ENCODE measurements at regions not wholly inside any gene's neighbourhood (a gene's known extent, or its start where the extent isn't known, plus 50 kb on each side); places are given as distances from the start of the nearest gene placed in this dataset.

DNA sequence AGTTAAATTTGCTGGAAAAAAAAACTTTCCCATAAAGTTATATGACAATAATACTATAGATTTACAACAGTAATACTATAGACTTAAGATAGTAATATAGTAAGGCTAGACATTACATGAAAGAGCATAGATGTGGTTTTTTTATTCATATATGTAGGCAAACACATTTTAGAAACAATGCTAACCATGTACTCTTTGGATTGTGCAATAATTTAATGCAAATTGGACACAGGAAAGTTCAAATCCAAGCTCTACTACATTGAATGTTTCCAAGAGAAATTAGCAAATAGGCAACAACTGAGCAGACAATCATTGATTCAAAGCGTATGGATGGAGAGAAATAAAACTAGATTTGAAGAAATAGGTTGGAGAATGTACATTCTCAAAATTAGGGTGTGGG is 469.2 kb downstream of the CNTN3 start:
- H3K27ac ChIP-seq (ENCODE audit: low read depth, low read length) = no peak overlapping the region
- no peaks in the 10 kb centered on the region for H3F3A ChIP-seq (ENCODE audit: control insufficient read depth, insufficient read depth)
- no peaks in the 10 kb centered on the region for H3K9me3 ChIP-seq (ENCODE audit: control insufficient read depth, insufficient read depth, low read length)
- H3K9me2 ChIP-seq (replicated peaks; ENCODE audit: control insufficient read depth, low read length) = no peaks in the 10 kb centered on the region
- H3K36me3 ChIP-seq (ENCODE audit: control insufficient read depth, low read length) = no peaks in the 10 kb centered on the region
- H3K4me3 ChIP-seq (ENCODE audit: low read length) = no peak overlapping the region
- no peak overlapping the region for H3K4me2 ChIP-seq (ENCODE audit: low read length)
- no peaks in the 10 kb centered on the region for H4K20me1 ChIP-seq (ENCODE audit: control insufficient read depth, insufficient read depth, low read depth, low read length)
- H3K79me2 ChIP-seq (ENCODE audit: control insufficient read depth, low read length) = no peaks in the 10 kb centered on the region
- no peaks in the 10 kb centered on the region for H3K4me1 ChIP-seq (ENCODE audit: control insufficient read depth, low read length)
- TF ChIP-seq CTCF (IDR thresholded peaks at IDR 0.05; ENCODE audit: low read depth, low read length, poor library complexity, severe bottlenecking) (no peak), EZH2phosphoT487 (IDR thresholded peaks at IDR 0.05; ENCODE audit: borderline replicate concordance, low read length) (no peak)
- H3K27me3 ChIP-seq (ENCODE audit: control insufficient read depth, low read length) = no peaks in the 10 kb centered on the region

DNA sequence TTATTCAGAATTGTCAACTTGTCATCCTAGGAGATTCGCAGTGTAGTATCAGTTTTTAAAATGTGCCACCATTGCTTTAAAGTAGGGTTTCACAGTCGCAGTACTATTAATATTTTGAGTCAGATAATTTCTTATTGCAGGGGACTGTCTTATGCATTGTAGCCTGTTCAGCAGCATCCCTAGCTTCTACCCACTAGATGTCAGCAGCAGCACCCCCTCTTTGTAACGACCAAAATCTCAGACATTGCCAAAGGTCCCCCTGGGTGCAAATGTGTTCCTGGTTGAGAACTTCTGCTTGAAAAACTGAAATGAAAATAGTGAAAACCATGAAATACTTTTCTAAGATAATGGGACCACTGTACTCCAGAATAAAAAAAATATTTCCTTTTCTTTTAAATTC is 474.8 kb downstream of the CNTN3 start:
- Histone ChIP-seq H3K4me2 (ENCODE audit: low read length) (no peak overlapping the region), H3F3A (ENCODE audit: control insufficient read depth, insufficient read depth) (no peaks in the 10 kb centered on the region), H3K27me3 (ENCODE audit: control insufficient read depth, low read length) (no peaks in the 10 kb centered on the region), H4K20me1 (ENCODE audit: control insufficient read depth, insufficient read depth, low read depth, low read length) (no peaks in the 10 kb centered on the region), H3K9me2 (replicated peaks; ENCODE audit: control insufficient read depth, low read length) (no peaks in the 10 kb centered on the region), H3K79me2 (ENCODE audit: control insufficient read depth, low read length) (no peaks in the 10 kb centered on the region), H3K9me3 (ENCODE audit: control insufficient read depth, insufficient read depth, low read length) (no peaks in the 10 kb centered on the region), H3K36me3 (ENCODE audit: control insufficient read depth, low read length) (no peaks in the 10 kb centered on the region), H3K27ac (ENCODE audit: low read depth, low read length) (no peak overlapping the region), H3K4me1 (ENCODE audit: control insufficient read depth, low read length) (no peaks in the 10 kb centered on the region), H3K4me3 (ENCODE audit: low read length) (no peak overlapping the region)
- TF ChIP-seq EZH2phosphoT487 (IDR thresholded peaks at IDR 0.05; ENCODE audit: borderline replicate concordance, low read length) (no peak), CTCF (IDR thresholded peaks at IDR 0.05; ENCODE audit: low read depth, low read length, poor library complexity, severe bottlenecking) (no peak)

DNA sequence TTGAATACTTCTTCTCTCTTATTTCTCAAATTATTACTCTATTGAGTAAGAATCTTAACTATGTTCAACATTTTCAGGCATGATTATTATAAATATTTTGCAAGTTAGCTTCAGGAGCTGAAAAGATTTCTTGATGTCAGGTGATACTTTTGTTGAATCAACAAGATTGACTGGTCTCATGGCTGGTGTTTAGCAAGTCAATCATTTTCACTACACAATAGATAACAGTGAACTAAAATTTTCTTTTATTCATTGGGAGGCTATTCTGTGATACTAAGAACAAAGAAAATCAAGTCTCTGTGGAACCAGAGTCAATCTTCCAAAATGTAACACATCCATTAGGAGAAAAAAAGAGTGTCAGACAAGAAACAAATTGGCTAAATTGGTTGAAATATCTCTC is 476.7 kb downstream of the CNTN3 start:
- no peak overlapping the region for H3K4me2 ChIP-seq (ENCODE audit: low read length)
- no peaks in the 10 kb centered on the region for H3K36me3 ChIP-seq (ENCODE audit: control insufficient read depth, low read length)
- H3K4me1 ChIP-seq (ENCODE audit: control insufficient read depth, low read length) = no peaks in the 10 kb centered on the region
- H4K20me1 ChIP-seq (ENCODE audit: control insufficient read depth, insufficient read depth, low read depth, low read length) = no peaks in the 10 kb centered on the region
- no peaks in the 10 kb centered on the region for H3F3A ChIP-seq (ENCODE audit: control insufficient read depth, insufficient read depth)
- no peaks in the 10 kb centered on the region for H3K9me3 ChIP-seq (ENCODE audit: control insufficient read depth, insufficient read depth, low read length)
- H3K9me2 ChIP-seq (replicated peaks; ENCODE audit: control insufficient read depth, low read length) = no peaks in the 10 kb centered on the region
- no peak for TF ChIP-seq CTCF (IDR thresholded peaks at IDR 0.05; ENCODE audit: low read depth, low read length, poor library complexity, severe bottlenecking)
- no peak for TF ChIP-seq EZH2phosphoT487 (IDR thresholded peaks at IDR 0.05; ENCODE audit: borderline replicate concordance, low read length)
- H3K27me3 ChIP-seq (ENCODE audit: control insufficient read depth, low read length) = no peaks in the 10 kb centered on the region
- no peaks in the 10 kb centered on the region for H3K79me2 ChIP-seq (ENCODE audit: control insufficient read depth, low read length)
- no peak overlapping the region for H3K4me3 ChIP-seq (ENCODE audit: low read length)
- H3K27ac ChIP-seq (ENCODE audit: low read depth, low read length) = no peak overlapping the region

DNA sequence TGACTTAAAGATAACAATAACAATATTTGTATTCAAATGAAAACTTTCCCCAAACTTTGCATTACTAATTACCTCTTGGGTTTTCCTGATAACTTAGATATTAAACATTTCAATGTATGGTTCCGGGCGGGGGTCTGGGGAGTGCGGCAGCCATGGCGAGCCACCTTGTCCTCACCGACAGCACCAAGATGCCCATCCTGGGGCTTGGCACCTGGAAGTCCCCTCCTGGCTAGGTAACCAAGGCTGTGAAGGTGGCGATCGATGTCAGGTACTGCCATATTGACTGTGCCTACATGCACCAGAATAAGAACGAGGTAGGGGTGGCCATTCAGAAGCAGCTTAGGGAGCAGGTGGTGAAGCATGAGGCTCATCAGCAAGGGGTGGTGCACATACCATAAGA is 478.7 kb downstream of the CNTN3 start:
- Histone ChIP-seq H3K4me1 (ENCODE audit: control insufficient read depth, low read length) (no peaks in the 10 kb centered on the region), H3K36me3 (ENCODE audit: control insufficient read depth, low read length) (no peaks in the 10 kb centered on the region), H3K4me2 (ENCODE audit: low read length) (no peak overlapping the region), H3K79me2 (ENCODE audit: control insufficient read depth, low read length) (no peaks in the 10 kb centered on the region), H3K27ac (ENCODE audit: low read depth, low read length) (no peak overlapping the region), H4K20me1 (ENCODE audit: control insufficient read depth, insufficient read depth, low read depth, low read length) (no peaks in the 10 kb centered on the region), H3K9me2 (replicated peaks; ENCODE audit: control insufficient read depth, low read length) (no peaks in the 10 kb centered on the region), H3K4me3 (ENCODE audit: low read length) (no peak overlapping the region), H3K9me3 (ENCODE audit: control insufficient read depth, insufficient read depth, low read length) (no peaks in the 10 kb centered on the region), H3F3A (ENCODE audit: control insufficient read depth, insufficient read depth) (no peaks in the 10 kb centered on the region), H3K27me3 (ENCODE audit: control insufficient read depth, low read length) (no peaks in the 10 kb centered on the region)
- TF ChIP-seq EZH2phosphoT487 (IDR thresholded peaks at IDR 0.05; ENCODE audit: borderline replicate concordance, low read length) (no peak), CTCF (IDR thresholded peaks at IDR 0.05; ENCODE audit: low read depth, low read length, poor library complexity, severe bottlenecking) (no peak)
